Testis (tissue), 2 donors: ENCODE measurements at regions not wholly inside any gene's neighbourhood (a gene's known extent, or its start where the extent isn't known, plus 50 kb on each side); places are given as distances from the start of the nearest gene placed in this dataset.

Experiments used
- CTCF ChIP-seq, 3 experiments: fragments of 450-650 bp in 2 of 3; fragments of 200-600 bp in 1 of 3; sonication (generic) in 1 of 3; IDR thresholded peaks; one replicate each; pipeline ENCODE4 v1.5.1; 2016 to 2019; ENCODE audit warnings: antibody characterized with exemption in 3 of 3, mild to moderate bottlenecking in 2 of 3, moderate library complexity in 1 of 3
- POLR2A ChIP-seq: fragments of 450-650 bp; IDR thresholded peaks from one replicate; pipeline ENCODE4 v1.6.1; 2017; ENCODE audit warnings: antibody characterized with exemption, mild to moderate bottlenecking, moderate library complexity

- TF ChIP-seq CTCF (IDR thresholded peaks at IDR 0.05) (no peak), POLR2A (no peak)
Measured at GRCh38 chr5:2105141-2105540, 222.4 kb upstream of the IRX4 start.
